ENCODE measurements at regions not wholly inside any gene's neighbourhood (a gene's known extent, or its start where the extent isn't known, plus 50 kb on each side); places are given as distances from the start of the nearest gene placed in this dataset.

DNA sequence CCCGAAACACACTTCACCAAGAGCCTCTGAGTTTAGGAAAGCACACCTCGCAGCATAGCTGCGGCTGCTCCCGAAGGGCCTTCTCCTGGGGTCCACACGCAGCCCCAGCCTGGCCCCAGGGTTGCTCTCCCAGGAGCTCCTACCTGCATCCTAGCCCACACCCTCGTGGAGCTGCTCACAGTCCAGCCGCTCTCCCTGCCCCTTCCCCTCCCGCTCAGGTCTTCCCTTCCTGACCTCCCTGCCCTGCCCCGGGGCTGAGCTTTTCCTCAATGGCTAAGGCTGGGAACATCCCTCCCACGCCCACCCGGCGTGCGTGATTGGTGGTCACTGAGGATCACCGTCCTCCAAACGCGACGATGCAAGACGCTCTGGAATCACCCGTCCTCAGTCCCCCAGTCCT is 205.8 kb downstream of the FNDC1 start:
- TF ChIP-seq, protein P1, sequence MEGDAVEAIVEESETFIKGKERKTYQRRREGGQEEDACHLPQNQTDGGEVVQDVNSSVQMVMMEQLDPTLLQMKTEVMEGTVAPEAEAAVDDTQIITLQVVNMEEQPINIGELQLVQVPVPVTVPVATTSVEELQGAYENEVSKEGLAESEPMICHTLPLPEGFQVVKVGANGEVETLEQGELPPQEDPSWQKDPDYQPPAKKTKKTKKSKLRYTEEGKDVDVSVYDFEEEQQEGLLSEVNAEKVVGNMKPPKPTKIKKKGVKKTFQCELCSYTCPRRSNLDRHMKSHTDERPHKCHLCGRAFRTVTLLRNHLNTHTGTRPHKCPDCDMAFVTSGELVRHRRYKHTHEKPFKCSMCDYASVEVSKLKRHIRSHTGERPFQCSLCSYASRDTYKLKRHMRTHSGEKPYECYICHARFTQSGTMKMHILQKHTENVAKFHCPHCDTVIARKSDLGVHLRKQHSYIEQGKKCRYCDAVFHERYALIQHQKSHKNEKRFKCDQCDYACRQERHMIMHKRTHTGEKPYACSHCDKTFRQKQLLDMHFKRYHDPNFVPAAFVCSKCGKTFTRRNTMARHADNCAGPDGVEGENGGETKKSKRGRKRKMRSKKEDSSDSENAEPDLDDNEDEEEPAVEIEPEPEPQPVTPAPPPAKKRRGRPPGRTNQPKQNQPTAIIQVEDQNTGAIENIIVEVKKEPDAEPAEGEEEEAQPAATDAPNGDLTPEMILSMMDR (IDR thresholded peaks at IDR 0.05; ENCODE audit: unreplicated experiment in 3 of 3) = no peak
- Mint-ChIP-seq H3K36me3 (ENCODE audit: low read depth) (no peaks in the 10 kb centered on the region), H3K4me1 (peaks cover 35% of the 10 kb centered on the region), H3K27ac (no peak overlapping the region), H3K4me3 (no peak overlapping the region), H3K9me3 (peaks cover 31% of the 10 kb centered on the region), H3K27me3 (ENCODE audit: low read depth) (peaks cover 4% of the 10 kb centered on the region)

DNA sequence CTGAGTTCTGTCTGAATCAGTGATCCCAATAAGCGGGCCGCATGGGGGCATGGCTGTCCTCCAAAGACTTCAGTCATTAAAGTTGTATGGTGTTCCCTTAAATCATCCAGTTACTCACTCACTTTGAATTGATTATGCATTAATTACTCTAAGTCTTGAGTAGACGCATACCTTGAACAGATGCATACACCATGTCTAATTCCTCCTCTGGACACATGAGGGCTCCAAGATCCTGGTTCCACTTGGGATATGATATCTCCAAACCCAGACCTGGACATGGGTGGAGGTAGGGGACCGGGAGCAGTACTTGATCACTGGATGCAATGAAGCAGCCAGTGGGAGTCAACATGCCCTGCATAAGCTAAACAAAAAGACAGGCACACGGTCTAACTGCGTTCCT is 204.5 kb downstream of the FNDC1 start:
- no peak overlapping the region for H3K4me3 Mint-ChIP-seq
- no peak overlapping the region for H3K27ac Mint-ChIP-seq
- no peaks in the 10 kb centered on the region for H3K36me3 Mint-ChIP-seq (ENCODE audit: low read depth)
- H3K9me3 Mint-ChIP-seq = peaks cover 42% of the 10 kb centered on the region
- peaks cover 4% of the 10 kb centered on the region for H3K27me3 Mint-ChIP-seq (ENCODE audit: low read depth)
- H3K4me1 Mint-ChIP-seq = peaks cover 26% of the 10 kb centered on the region
- TF ChIP-seq, protein P1 (IDR thresholded peaks at IDR 0.05; ENCODE audit: unreplicated experiment in 3 of 3) = no peak

DNA sequence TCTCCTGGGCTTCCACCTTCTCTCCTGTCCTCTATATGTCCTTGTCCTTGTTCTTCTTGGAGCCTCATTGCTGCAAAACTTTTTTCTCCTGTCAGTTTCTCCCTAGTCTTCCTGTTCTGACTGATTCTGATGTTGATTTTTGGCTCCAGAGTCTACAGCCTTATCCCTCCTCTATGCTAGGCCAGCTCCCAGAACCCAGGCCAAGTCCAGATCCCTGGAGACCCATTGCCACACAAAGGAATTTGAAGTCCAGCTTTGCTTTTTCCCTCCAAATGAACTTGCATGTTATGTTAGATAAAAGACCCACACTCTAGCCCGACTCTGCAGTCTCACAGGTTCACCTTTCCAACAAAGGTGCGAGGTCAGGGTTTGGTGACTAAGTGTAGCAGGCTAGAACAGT is 203.1 kb downstream of the FNDC1 start:
- no peak overlapping the region for H3K27ac Mint-ChIP-seq
- H3K36me3 Mint-ChIP-seq (ENCODE audit: low read depth) = no peaks in the 10 kb centered on the region
- peaks cover 16% of the 10 kb centered on the region for H3K4me1 Mint-ChIP-seq
- H3K27me3 Mint-ChIP-seq (ENCODE audit: low read depth) = peaks cover 4% of the 10 kb centered on the region
- peaks cover 52% of the 10 kb centered on the region for H3K9me3 Mint-ChIP-seq
- H3K4me3 Mint-ChIP-seq = no peak overlapping the region
- TF ChIP-seq, protein P1 (IDR thresholded peaks at IDR 0.05; ENCODE audit: unreplicated experiment in 3 of 3) = no peak

DNA sequence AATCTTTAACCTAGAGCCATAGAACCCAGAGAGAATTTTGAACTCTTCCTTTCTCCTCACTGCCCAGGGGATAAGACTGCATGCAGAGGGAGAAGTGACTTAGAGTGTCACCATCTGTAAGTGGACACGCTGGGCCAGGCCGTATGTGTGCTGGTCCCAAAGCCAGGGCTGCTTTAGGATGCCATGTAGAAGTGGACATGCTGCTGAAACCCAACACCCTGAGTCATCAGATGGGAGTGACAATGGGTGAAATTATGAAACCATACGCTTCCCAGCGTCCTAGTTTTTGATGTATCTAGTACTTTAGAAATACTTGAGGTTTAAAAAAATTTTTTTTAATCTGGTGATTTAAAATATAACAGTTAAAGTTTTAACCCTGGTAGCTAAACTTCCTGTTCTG is 191.1 kb downstream of the FNDC1 start:
- Mint-ChIP-seq H3K9me3 (no peaks in the 10 kb centered on the region), H3K4me1 (peaks cover 5% of the 10 kb centered on the region), H3K4me3 (no peak overlapping the region), H3K27me3 (ENCODE audit: low read depth) (peaks cover 8% of the 10 kb centered on the region), H3K27ac (no peak overlapping the region), H3K36me3 (ENCODE audit: low read depth) (no peaks in the 10 kb centered on the region)
- TF ChIP-seq, protein P1 (IDR thresholded peaks at IDR 0.05; ENCODE audit: unreplicated experiment in 3 of 3) = no peak

DNA sequence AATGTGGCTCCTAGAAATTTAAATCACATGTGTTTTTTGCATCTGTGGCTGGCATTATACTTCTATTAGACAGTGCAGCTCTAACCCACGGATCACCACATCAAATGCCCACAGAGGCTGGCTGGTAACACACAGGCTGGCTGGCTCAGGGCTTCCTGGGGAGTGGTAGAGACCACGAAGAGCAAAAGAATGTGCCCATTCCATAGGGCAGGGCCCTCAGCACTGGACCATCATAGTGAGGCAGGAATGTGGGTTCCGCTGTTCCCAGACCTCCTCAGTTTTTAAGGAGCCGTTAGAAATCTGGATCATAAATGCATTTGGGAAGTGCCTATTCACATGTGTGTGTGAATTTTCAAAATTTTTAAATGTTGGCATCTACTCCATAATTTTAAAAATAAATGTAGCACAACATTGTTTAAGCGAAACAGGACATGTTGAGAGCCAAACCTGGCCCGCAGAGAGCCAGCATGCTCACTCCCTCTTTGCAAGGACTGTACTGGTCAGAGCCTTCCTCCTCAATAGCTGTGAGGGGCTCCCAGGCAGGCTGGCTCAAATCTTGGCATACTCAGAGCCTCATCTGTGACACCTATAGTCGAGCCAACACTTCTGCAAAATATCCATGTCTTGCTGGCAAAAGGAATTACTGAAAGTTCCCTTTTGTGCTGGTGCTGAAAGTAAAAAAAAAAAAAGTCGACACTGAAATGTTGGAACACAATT is 190.5 kb downstream of the FNDC1 start:
- Mint-ChIP-seq H3K27ac (no peak overlapping the region), H3K9me3 (no peaks in the 10 kb centered on the region), H3K4me3 (no peak overlapping the region), H3K27me3 (ENCODE audit: low read depth) (peaks cover 8% of the 10 kb centered on the region), H3K4me1 (peaks cover 5% of the 10 kb centered on the region), H3K36me3 (ENCODE audit: low read depth) (no peaks in the 10 kb centered on the region)
- TF ChIP-seq, protein P1 (IDR thresholded peaks at IDR 0.05; ENCODE audit: unreplicated experiment in 3 of 3) = no peak

DNA sequence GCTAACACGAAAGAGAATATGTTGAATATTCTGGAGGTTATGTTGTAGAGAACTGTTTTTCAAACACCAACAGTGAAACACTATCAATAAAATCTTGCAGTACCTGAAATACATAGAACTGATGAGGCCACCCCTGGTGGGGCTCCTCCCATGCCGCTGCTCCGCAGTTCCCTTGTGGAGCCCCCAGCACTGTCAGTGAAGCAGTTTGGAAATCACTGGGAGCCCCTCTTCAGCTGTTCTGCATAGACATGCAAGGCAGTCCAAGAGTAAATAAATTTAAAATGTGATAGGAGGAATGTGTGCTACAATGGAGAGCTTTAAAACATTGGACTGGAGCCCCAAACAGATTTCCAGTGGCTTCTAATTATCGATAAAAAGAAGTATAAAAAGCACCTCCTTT is 189.4 kb downstream of the FNDC1 start:
- TF ChIP-seq, protein P1 (IDR thresholded peaks at IDR 0.05; ENCODE audit: unreplicated experiment in 3 of 3) = no peak
- Mint-ChIP-seq H3K4me1 (peaks cover 5% of the 10 kb centered on the region), H3K27me3 (ENCODE audit: low read depth) (peaks cover 8% of the 10 kb centered on the region), H3K36me3 (ENCODE audit: low read depth) (no peaks in the 10 kb centered on the region), H3K4me3 (no peak overlapping the region), H3K27ac (no peak overlapping the region), H3K9me3 (no peaks in the 10 kb centered on the region)
